Heart left ventricle (tissue), 13 donors: ENCODE measurements at regions not wholly inside any gene's neighbourhood (a gene's known extent, or its start where the extent isn't known, plus 50 kb on each side); places are given as distances from the start of the nearest gene placed in this dataset.

Source experiments
- CTCF ChIP-seq, 12 donors: fragments of 200-600 bp; sonication (generic) in 4 of 12; IDR thresholded peaks; one replicate each; pipeline versions ENCODE4 v1.5.0 to v1.8.0; 2018 to 2022; ENCODE audit warnings: antibody characterized with exemption in 12 of 12, mild to moderate bottlenecking in 5 of 12
- POLR2A ChIP-seq, 2 donors: fragments of 450-650 bp; IDR thresholded peaks; one replicate each; pipeline ENCODE4 v1.6.1; 2017; ENCODE audit warnings: antibody characterized with exemption in 2 of 2, mild to moderate bottlenecking in 2 of 2, moderate library complexity in 2 of 2
- donor health status: ischemic (EF 13 %, LVEDD 7.1; RV severe dilation, severe dysfunction).
- donor health status: DM: no; HTN: yes; CAD: no.
- donor health status: DM: no; HTN: no; CAD: no.
- donor health status: ischemic (EF 25% LVEDD 6.9; RV normal size, moderate dysfunction).
- donor health status: ischemic (EF 25% LVEDD 5.7; RV mildly dilated, moderate dysfunction).
- donor health status: ischemic (EF 35%, LVEDD 5.7; RV mildly dilated, moderate dysfunction).
- donor health status: nonischemic (EF 11% LVEDD 7.7; RV severe dilation, severe dysfunction).
- donor health status: DM: yes; HTN: yes; CAD: no.
- donor health status: PGD.
- donor health status: ischemic (EF 29% LVEDD 5.4; RV normal size, mild dysfunction).
- donor health status: nonischemic (EF 23%, LVEDD 6.1; RV moderate dilation, normal function).

- TF ChIP-seq CTCF (IDR thresholded peaks at IDR 0.05) = peak in 1 of 12 donors; percentile 6
- no peak for TF ChIP-seq POLR2A (IDR thresholded peaks at IDR 0.05)
These were observed 118.4 kb downstream of the COX18 start for GRCh38 chr4:72951147-72951546.
